ENCODE measurements at regions not wholly inside any gene's neighbourhood (a gene's known extent, or its start where the extent isn't known, plus 50 kb on each side); places are given as distances from the start of the nearest gene placed in this dataset.

- peak; percentile 64 for DNase-seq (ENCODE audit: low spot score)
Observed at GRCh38 chr18:24878289-24878688, 417.9 kb downstream of the HRH4 start.

DNA sequence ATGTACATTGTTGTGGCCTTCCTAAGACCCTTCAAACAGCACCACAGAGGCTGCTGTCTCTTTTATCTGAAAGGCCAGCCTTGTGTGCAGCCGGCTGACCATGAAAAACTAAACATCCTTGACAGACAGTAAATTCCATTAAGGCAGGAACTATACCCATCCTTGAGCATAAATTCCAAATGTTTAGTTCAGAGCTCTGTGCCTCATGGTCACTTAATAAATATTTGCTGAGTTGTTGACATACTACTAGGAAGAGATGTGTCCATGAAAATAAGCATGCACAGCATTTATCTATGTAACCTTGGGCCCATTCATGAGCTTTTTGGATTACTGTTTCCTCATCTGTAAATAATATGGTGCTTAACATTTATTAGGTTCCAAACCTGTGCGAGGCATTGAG is 424.8 kb downstream of the HRH4 start:
- DNase-seq (ENCODE audit: low spot score) = no peak

GRCh38 chr18:24894880-24895279 is 434.4 kb downstream of the HRH4 start:
- DNase-seq (ENCODE audit: low spot score) = no peak

GRCh38 chr18:24897461-24897860 is 437.0 kb downstream of the HRH4 start:
- no peak for DNase-seq (ENCODE audit: low spot score)

DNA sequence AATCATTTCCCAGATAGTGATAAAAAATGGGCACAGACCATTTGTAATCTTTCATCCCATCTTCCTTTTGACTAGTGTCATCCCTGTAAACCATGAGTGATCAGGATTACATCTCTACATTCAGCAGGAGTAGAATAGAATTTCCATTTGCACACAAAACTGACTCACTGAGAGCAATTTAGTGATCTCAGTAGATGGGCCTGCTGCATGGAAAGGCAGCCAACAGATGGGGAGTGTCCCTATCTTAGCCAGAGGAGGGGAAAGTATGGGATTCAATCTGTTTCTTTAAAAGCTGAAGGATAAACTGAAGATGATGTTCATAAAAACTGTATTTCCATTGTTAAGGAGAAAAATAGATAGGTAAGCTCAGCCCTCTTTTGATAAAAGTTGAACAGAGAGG is 441.7 kb downstream of the ZNF521 start:
- peak; percentile 72 for DNase-seq (ENCODE audit: low spot score)

GRCh38 chr18:24913507-24914170 is 438.3 kb downstream of the ZNF521 start:
- DNase-seq (ENCODE audit: low spot score) = peak; percentile 85

DNA sequence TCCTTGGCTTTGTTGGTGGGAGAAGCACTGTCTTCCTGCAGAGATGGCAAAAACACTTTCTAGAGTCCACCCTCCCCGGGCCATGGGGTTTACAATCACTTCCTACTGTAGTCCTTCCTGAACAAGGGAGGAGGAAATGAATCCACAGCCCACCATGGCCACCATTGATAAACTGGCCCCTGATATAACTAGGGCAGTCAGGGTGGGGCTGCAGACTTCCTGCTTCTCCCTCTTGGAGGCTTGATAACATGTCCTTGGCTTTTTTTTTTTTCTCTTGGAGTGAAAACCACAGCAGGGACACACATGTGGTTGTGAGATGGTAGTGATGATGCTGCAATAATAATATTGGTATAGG is 437.8 kb downstream of the ZNF521 start:
- DNase-seq (ENCODE audit: low spot score) = no peak

- no peak for DNase-seq (ENCODE audit: low spot score)
Observed at GRCh38 chr18:24914685-24915084, 437.3 kb downstream of the ZNF521 start.

- DNase-seq (ENCODE audit: low spot score) = peak; percentile 64
Observed at GRCh38 chr18:24915547-24915946, 436.4 kb downstream of the ZNF521 start.

DNA sequence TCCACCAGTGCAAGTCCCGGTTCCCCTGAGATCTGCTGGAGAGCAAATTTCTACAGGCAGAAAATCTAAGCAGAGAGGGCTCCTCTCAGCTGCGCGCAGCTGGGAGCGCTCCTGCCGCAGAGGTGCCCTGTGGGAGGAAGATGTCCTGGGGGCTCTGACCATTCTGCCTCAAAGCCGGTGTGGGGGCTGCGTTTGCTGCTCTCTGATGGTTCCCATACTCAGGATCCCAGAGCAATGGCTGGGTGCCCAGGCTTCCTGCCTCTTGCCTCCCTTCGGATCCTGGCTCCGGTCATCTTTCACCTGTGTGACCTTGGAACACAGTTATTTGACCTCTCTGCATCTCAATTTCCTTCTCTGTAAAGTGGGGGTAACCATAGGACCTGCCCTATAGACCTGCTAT is 434.2 kb downstream of the ZNF521 start:
- DNase-seq (ENCODE audit: low spot score) = no peak

GRCh38 chr18:24918257-24918656 is 433.7 kb downstream of the ZNF521 start:
- no peak for DNase-seq (ENCODE audit: low spot score)

GRCh38 chr18:24919181-24919797 is 432.7 kb downstream of the ZNF521 start:
- DNase-seq (ENCODE audit: low spot score) = no peak

GRCh38 chr18:24922491-24922890 is 429.5 kb downstream of the ZNF521 start:
- no peak for DNase-seq (ENCODE audit: low spot score)

DNA sequence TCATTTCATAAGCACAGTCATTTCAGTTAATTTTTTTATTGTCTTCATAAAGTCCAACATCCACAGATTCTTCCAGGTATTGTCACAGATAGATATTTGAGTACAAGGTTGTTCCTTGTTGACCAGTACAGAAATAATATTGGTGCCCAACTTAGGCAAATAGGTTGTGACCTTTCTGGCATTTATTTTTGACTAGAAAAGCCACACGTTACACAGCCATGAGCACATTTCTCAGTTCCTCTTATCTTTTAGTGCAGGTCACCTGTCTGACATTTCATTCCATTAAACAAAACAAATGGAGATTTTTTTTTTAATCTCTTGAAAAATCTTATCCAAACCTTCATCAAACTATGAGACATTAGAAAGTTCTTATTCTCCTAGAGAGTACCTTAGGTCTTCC is 428.8 kb downstream of the ZNF521 start:
- DNase-seq (ENCODE audit: low spot score) = no peak

DNA sequence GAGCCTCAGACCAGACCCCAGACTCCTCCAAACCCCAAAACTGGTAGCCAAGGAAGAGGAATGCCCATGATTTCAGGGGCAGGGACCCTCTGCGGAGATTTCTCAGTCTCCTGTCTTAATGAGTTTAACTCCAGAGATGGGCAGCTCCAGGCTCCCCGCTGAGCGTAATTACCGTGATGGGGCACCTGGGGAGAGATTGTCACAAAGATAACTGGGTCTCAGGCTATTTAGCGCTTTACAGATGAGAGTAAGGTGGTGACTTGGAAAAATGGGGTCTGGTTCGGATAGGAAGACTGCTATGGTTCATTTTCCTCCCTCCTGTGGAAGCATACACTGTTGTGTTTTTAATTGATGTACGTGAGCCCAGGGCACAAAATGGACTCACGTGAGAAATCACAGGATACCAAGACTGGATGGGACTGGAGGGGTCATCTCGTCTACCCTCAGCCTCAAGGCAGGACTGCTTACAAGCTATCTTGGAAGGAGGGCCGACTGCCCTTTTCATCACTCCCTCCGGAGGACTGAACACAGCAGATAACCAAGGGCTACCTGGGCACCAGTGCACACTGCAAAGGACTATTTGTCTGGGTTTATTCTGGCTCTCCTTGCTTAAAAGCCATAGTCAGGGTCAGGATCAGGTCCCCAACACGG is 427.8 kb downstream of the ZNF521 start:
- DNase-seq (ENCODE audit: low spot score) = no peak

DNA sequence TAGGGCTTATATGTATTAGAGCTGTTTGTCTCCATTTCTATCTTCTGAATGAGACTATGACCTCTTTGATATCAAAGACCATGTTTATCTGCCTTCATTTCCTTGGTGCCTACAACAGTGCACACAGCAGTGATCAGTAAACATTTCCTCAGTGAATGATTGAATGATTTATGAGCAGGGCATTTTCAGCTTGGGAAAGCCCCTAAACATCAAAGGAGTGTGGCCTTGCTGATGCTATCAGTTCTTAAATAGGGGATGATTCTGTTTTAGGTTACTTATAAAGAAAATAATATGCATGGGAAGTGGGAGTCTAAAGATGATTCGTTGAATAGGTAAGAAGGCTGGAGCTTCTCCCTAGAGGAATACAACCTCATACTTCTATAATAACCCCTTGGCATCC is 425.3 kb downstream of the ZNF521 start:
- no peak for DNase-seq (ENCODE audit: low spot score)

- no peak for DNase-seq (ENCODE audit: low spot score)
Observed at GRCh38 chr18:24928301-24928878, 423.6 kb downstream of the ZNF521 start.

- DNase-seq (ENCODE audit: low spot score) = no peak
Observed at GRCh38 chr18:24930478-24930877, 421.5 kb downstream of the ZNF521 start.

DNA sequence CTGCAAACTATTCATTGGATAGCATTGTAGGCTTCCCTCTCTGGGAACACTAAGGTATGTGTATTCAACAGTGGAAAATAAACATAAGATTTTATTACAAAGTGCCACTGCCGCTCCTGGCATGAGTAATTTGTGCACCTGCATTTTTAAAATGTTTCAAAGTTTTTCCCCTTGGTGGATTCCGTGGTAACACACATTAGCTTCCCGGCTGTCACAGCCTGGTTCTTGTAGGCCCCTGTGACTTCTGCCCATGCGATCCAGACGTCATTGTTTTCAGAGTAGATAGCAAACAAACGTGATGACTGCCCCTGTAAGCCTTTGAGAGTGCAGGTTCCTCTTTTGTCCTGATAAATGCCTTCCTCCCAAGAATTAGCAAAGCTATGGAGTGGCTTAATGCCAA is 421.0 kb downstream of the ZNF521 start:
- DNase-seq (ENCODE audit: low spot score) = no peak

- no peak for DNase-seq (ENCODE audit: low spot score)
Observed at GRCh38 chr18:24933345-24933744, 418.6 kb downstream of the ZNF521 start.

DNA sequence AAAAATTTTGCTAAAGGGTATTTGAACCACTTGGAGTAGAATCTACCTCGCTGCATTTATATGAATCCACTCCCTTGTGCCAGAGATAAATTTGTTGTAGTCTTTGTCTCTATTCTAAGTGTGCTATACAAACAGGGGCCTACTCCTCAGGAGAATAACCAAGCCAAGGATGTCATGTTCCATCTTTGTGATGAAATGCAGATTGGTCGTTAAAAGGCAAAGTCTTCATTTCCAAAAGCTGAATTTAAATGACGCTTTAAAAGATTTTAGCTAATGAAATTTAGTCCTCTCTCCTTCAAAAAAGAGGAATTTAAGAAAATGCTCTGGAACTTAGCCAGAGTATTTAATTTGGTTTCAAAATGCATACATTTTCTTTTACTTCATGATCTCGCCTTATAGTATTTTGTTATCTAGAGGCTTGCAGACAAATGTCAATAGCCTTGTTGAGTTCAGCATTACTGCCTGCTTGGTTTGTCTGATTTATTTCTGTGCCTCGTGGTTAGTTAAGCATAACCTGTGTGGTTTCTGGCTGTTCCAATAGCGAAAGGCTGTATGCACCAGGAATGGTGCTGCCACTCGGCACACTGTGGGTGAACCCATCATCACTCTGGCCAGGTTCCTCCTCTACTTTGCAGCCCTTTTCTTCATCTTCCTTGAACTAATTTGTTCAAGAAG is 417.6 kb downstream of the ZNF521 start:
- DNase-seq (ENCODE audit: low spot score) = no peak

DNA sequence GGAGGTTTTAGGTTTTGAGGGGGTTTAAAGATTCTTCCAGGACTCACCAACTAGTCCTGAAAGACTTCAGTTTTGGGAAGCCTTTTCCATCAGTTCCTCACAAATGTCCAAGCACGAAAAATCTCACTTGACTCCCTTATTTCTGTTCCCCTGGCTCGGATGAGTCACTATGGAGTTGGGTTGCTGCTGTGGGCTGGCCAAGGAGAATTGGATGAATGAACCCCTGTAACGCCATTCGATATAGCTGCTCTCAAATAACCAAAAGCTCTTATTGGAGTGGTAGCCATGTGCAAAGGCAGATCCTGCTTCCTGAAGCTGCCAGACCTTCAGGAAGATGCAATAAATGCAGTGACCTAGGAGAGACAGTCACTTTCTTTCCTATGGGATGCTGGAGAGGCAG is 417.0 kb downstream of the ZNF521 start:
- no peak for DNase-seq (ENCODE audit: low spot score)

GRCh38 chr18:24935896-24936295 is 416.1 kb downstream of the ZNF521 start:
- no peak for DNase-seq (ENCODE audit: low spot score)

All from AG08395 (cell line).